Inflammatory macrophage treated with lipopolysaccharide for 4 hours (primary cell): ENCODE measurements at regions not wholly inside any gene's neighbourhood (a gene's known extent, or its start where the extent isn't known, plus 50 kb on each side); places are given as distances from the start of the nearest gene placed in this dataset.

ENCODE experiments used
- DNase-seq: peaks from one replicate; pipeline ENCODE4 v3.0.0-alpha.2; 2020

GRCh38 chr13:99125326-99125915 is 75.2 kb upstream of the UBAC2 start:
- no peak for DNase-seq

- no peak for DNase-seq
Observed at GRCh38 chr13:99126821-99127220, 73.8 kb upstream of the UBAC2 start.

- no peak for DNase-seq
Observed at GRCh38 chr13:99129050-99129449, 71.6 kb upstream of the UBAC2 start.

GRCh38 chr13:99129951-99130350 is 70.7 kb upstream of the UBAC2 start:
- no peak for DNase-seq

GRCh38 chr13:99131410-99131809 is 69.2 kb upstream of the UBAC2 start:
- DNase-seq = no peak

- DNase-seq = no peak
Observed at GRCh38 chr13:99132295-99132835, 68.3 kb upstream of the UBAC2 start.

GRCh38 chr13:99133230-99133629 is 67.4 kb upstream of the UBAC2 start:
- no peak for DNase-seq

GRCh38 chr13:99133848-99134247 is 66.8 kb upstream of the UBAC2 start:
- DNase-seq = no peak

- no peak for DNase-seq
Observed at GRCh38 chr13:99135591-99135990, 65.1 kb upstream of the UBAC2 start.

GRCh38 chr13:99136427-99136954 is 64.2 kb upstream of the UBAC2 start:
- DNase-seq = no peak

- DNase-seq = no peak
Observed at GRCh38 chr13:99140831-99141230, 59.8 kb upstream of the UBAC2 start.

GRCh38 chr13:99143904-99144303 is 56.8 kb upstream of the UBAC2 start:
- no peak for DNase-seq

- peak; percentile 57 for DNase-seq
Observed at GRCh38 chr13:99144306-99144705, 56.3 kb upstream of the UBAC2 start.

- DNase-seq = no peak
Observed at GRCh38 chr13:99145461-99145860, 55.2 kb upstream of the UBAC2 start.

- no peak for DNase-seq
Observed at GRCh38 chr13:99150575-99151361, 49.9 kb upstream of the UBAC2 start.
